K562 (cell line): ENCODE measurements at regions not wholly inside any gene's neighbourhood (a gene's known extent, or its start where the extent isn't known, plus 50 kb on each side); places are given as distances from the start of the nearest gene placed in this dataset.
A peak's percentile ranks its signal among the peaks of the same experiment; 100 is the strongest.

ENCODE experiments used
- CBFA2T3 ChIP-seq: fragments of 450-650 bp; IDR thresholded peaks from 2 replicates; pipeline ENCODE4 v1.6.1; 2017
- CBX2 ChIP-seq: fragments of 200-600 bp; sonication (generic); IDR thresholded peaks from one replicate; pipeline ENCODE4 v1.6.1; 2012; ENCODE audit warnings: mild to moderate bottlenecking, low read length, inconsistent platforms; ENCODE audit not compliant: insufficient read depth, poor library complexity, severe bottlenecking
- EWSR1 ChIP-seq: fragments of 450-650 bp; IDR thresholded peaks from 2 replicates; pipeline ENCODE4 v1.6.1; 2018; ENCODE audit warnings: borderline replicate concordance, mild to moderate bottlenecking, low read depth, moderate library complexity; ENCODE audit not compliant: partially characterized antibody
- HNRNPLL ChIP-seq: fragments of 200-400 bp; formaldehyde crosslinking; IDR thresholded peaks from 2 replicates; pipeline ENCODE4 v1.6.1; 2017; ENCODE audit warnings: low read length, low read depth, mild to moderate bottlenecking; ENCODE audit not compliant: poor library complexity, severe bottlenecking
- KDM1A ChIP-seq, 2 experiments: fragments of 450-650 bp; IDR thresholded peaks; 2 replicates each; pipeline ENCODE4 v1.6.1; 2016; ENCODE audit warnings: mild to moderate bottlenecking in 2 of 2
- MED1 ChIP-seq: sonication (generic); formaldehyde crosslinking; IDR thresholded peaks from 2 replicates; pipeline ENCODE4 v1.8.1; 2023; ENCODE audit warnings: missing genetic modification reagents, borderline replicate concordance
- SMARCA5 ChIP-seq: fragments of 450-650 bp; IDR thresholded peaks from 2 replicates; pipeline ENCODE4 v1.6.1; 2016
- TF ChIP-seq, protein P1 (sequence below): fragments of 450-650 bp; IDR thresholded peaks from 2 replicates; pipeline ENCODE4 v1.7.1; 2018; ENCODE audit warnings: mild to moderate bottlenecking, low read depth; ENCODE audit not compliant: partially characterized antibody
- TF ChIP-seq, protein P2 (sequence below): fragments of 250-450 bp; sonication (Bioruptor Pico); IDR thresholded peaks from 2 replicates; pipeline ENCODE4 v1.5.1; 2021; ENCODE audit warnings: mild to moderate bottlenecking
- TF ChIP-seq, protein P3 (sequence below): fragments of 450-650 bp; formaldehyde crosslinking; IDR thresholded peaks from 2 replicates; pipeline ENCODE4 v1.4.0; 2020; ENCODE audit warnings: mild to moderate bottlenecking, mixed read lengths
- TF ChIP-seq, protein P4 (sequence below): fragments of 150-350 bp; IDR thresholded peaks from 2 replicates; pipeline ENCODE4 v1.6.1; 2014; ENCODE audit warnings: low read depth, mild to moderate bottlenecking, low read length, borderline replicate concordance
- TF ChIP-seq, protein P5 (sequence below): fragments of 250-450 bp; sonication (Bioruptor Pico); IDR thresholded peaks from 2 replicates; pipeline ENCODE4 v1.5.0; 2021; ENCODE audit warnings: mild to moderate bottlenecking, borderline replicate concordance

DNA sequence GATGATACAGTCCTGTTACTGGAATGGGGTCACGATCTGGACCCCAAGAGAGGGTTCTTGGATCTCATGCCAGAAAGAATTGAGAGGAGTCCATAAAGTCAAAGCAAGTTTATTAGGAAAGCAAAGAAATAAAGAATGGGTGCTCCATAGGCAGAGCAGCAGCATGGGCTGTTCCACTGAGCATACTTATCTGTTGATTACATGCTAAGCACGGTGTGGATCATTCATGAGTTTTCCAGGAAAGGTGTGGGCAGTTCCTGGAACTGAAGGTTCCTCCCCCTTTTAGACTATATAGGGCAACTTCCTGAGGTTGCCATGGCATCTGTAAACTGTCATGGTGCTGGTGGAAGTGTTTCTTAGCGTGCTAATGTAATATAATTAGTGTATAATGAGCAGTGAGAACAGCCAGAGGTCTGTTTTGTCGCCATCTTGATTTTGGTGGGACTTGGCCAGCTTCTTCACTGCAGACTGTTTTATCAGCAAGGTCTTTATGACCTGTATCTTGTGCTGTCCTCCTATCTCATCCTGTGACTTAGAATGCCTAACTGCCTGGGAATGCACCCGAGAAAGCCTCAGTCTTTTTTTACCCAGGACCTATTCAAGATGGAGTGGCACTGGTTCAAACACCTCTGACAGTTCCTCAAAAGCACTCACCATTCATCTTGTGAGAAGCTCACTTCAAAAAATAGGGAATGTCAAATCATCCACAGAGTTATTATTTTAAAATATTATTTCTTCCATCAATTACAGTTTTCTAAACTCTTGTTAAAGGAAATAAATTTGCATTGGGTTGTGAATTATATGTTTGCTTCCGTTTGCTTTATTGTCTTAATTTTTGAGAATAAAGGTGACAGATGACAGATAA is 1358.8 kb upstream of the TMEM132C start (continued):
- TF ChIP-seq, protein P1, sequence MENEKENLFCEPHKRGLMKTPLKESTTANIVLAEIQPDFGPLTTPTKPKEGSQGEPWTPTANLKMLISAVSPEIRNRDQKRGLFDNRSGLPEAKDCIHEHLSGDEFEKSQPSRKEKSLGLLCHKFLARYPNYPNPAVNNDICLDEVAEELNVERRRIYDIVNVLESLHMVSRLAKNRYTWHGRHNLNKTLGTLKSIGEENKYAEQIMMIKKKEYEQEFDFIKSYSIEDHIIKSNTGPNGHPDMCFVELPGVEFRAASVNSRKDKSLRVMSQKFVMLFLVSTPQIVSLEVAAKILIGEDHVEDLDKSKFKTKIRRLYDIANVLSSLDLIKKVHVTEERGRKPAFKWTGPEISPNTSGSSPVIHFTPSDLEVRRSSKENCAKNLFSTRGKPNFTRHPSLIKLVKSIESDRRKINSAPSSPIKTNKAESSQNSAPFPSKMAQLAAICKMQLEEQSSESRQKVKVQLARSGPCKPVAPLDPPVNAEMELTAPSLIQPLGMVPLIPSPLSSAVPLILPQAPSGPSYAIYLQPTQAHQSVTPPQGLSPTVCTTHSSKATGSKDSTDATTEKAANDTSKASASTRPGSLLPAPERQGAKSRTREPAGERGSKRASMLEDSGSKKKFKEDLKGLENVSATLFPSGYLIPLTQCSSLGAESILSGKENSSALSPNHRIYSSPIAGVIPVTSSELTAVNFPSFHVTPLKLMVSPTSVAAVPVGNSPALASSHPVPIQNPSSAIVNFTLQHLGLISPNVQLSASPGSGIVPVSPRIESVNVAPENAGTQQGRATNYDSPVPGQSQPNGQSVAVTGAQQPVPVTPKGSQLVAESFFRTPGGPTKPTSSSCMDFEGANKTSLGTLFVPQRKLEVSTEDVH: no peak
- TF ChIP-seq CBFA2T3: peak; percentile 86
- TF ChIP-seq EWSR1: no peak
- TF ChIP-seq HNRNPLL: no peak
- no peak for TF ChIP-seq SMARCA5
- no peak for TF ChIP-seq KDM1A (IDR thresholded peaks at IDR 0.05)
- TF ChIP-seq, protein P2, sequence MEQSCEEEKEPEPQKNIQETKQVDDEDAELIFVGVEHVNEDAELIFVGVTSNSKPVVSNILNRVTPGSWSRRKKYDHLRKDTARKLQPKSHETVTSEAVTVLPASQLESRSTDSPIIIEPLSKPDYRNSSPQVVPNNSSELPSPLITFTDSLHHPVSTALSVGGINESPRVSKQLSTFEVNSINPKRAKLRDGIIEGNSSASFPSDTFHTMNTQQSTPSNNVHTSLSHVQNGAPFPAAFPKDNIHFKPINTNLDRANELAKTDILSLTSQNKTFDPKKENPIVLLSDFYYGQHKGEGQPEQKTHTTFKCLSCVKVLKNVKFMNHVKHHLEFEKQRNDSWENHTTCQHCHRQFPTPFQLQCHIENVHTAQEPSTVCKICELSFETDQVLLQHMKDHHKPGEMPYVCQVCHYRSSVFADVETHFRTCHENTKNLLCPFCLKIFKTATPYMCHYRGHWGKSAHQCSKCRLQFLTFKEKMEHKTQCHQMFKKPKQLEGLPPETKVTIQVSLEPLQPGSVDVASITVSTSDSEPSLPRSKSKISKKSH (CRISPR knock-in tag): peak; percentile 94
- no peak for TF ChIP-seq MED1 (CRISPR knock-in tag)
- TF ChIP-seq, protein P3, sequence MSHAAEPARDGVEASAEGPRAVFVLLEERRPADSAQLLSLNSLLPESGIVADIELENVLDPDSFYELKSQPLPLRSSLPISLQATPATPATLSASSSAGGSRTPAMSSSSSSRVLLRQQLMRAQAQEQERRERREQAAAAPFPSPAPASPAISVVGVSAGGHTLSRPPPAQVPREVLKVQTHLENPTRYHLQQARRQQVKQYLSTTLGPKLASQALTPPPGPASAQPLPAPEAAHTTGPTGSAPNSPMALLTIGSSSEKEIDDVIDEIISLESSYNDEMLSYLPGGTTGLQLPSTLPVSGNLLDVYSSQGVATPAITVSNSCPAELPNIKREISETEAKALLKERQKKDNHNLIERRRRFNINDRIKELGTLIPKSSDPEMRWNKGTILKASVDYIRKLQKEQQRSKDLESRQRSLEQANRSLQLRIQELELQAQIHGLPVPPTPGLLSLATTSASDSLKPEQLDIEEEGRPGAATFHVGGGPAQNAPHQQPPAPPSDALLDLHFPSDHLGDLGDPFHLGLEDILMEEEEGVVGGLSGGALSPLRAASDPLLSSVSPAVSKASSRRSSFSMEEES: peak; percentile 75
- TF ChIP-seq CBX2: no peak
- TF ChIP-seq, protein P4, sequence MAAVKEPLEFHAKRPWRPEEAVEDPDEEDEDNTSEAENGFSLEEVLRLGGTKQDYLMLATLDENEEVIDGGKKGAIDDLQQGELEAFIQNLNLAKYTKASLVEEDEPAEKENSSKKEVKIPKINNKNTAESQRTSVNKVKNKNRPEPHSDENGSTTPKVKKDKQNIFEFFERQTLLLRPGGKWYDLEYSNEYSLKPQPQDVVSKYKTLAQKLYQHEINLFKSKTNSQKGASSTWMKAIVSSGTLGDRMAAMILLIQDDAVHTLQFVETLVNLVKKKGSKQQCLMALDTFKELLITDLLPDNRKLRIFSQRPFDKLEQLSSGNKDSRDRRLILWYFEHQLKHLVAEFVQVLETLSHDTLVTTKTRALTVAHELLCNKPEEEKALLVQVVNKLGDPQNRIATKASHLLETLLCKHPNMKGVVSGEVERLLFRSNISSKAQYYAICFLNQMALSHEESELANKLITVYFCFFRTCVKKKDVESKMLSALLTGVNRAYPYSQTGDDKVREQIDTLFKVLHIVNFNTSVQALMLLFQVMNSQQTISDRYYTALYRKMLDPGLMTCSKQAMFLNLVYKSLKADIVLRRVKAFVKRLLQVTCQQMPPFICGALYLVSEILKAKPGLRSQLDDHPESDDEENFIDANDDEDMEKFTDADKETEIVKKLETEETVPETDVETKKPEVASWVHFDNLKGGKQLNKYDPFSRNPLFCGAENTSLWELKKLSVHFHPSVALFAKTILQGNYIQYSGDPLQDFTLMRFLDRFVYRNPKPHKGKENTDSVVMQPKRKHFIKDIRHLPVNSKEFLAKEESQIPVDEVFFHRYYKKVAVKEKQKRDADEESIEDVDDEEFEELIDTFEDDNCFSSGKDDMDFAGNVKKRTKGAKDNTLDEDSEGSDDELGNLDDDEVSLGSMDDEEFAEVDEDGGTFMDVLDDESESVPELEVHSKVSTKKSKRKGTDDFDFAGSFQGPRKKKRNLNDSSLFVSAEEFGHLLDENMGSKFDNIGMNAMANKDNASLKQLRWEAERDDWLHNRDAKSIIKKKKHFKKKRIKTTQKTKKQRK: no peak
- TF ChIP-seq, protein P5, sequence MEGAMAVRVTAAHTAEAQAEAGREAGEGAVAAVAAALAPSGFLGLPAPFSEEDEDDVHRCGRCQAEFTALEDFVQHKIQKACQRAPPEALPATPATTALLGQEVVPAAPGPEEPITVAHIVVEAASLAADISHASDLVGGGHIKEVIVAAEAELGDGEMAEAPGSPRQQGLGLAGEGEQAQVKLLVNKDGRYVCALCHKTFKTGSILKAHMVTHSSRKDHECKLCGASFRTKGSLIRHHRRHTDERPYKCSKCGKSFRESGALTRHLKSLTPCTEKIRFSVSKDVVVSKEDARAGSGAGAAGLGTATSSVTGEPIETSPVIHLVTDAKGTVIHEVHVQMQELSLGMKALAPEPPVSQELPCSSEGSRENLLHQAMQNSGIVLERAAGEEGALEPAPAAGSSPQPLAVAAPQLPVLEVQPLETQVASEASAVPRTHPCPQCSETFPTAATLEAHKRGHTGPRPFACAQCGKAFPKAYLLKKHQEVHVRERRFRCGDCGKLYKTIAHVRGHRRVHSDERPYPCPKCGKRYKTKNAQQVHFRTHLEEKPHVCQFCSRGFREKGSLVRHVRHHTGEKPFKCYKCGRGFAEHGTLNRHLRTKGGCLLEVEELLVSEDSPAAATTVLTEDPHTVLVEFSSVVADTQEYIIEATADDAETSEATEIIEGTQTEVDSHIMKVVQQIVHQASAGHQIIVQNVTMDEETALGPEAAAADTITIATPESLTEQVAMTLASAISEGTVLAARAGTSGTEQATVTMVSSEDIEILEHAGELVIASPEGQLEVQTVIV (CRISPR knock-in tag): peak; percentile 89
